GM23248 (cell line): ENCODE measurements at regions not wholly inside any gene's neighbourhood (a gene's known extent, or its start where the extent isn't known, plus 50 kb on each side); places are given as distances from the start of the nearest gene placed in this dataset.

Source experiments
- DNase-seq: peaks from one replicate; pipeline ENCODE4 v3.0.0-alpha.2; 2015
- H2AFZ ChIP-seq: fragments of 200-600 bp; sonication (generic); 2 replicates; pipeline ENCODE4 v1.6.1; 2016; ENCODE audit warnings: antibody characterized with exemption
- H3F3A ChIP-seq: fragments of 200-600 bp; sonication (generic); 2 replicates; pipeline ENCODE4 v1.6.1; 2016; ENCODE audit warnings: mild to moderate bottlenecking, antibody characterized with exemption, mixed run types; ENCODE audit not compliant: insufficient read depth
- H3K27ac ChIP-seq: fragments of 200-600 bp; sonication (generic); 2 replicates; pipeline ENCODE4 v1.5.1; 2016; ENCODE audit warnings: mild to moderate bottlenecking
- H3K27me3 ChIP-seq: fragments of 200-600 bp; sonication (generic); replicated peaks from 2 replicates; pipeline ENCODE4 v1.6.1; 2016; ENCODE audit warnings: mild to moderate bottlenecking; ENCODE audit not compliant: insufficient read depth
- H3K36me3 ChIP-seq: fragments of 200-600 bp; sonication (generic); 2 replicates; pipeline ENCODE4 v1.6.1; 2016; ENCODE audit warnings: low read depth, mild to moderate bottlenecking
- H3K4me1 ChIP-seq: fragments of 200-600 bp; sonication (generic); 2 replicates; pipeline ENCODE4 v1.6.1; 2016; ENCODE audit warnings: mild to moderate bottlenecking; ENCODE audit not compliant: insufficient read depth
- H3K4me2 ChIP-seq: fragments of 200-600 bp; sonication (generic); one replicate; pipeline ENCODE4 v1.6.1; 2016; ENCODE audit warnings: mild to moderate bottlenecking; ENCODE audit not compliant: unreplicated experiment
- H3K4me3 ChIP-seq: fragments of 200-600 bp; sonication (generic); 2 replicates; pipeline ENCODE4 v1.5.1; 2016; ENCODE audit warnings: mild to moderate bottlenecking
- H3K79me2 ChIP-seq: fragments of 200-600 bp; sonication (generic); 2 replicates; pipeline ENCODE4 v1.6.1; 2016; ENCODE audit warnings: mild to moderate bottlenecking; ENCODE audit not compliant: insufficient read depth
- H3K9ac ChIP-seq: fragments of 200-600 bp; sonication (generic); 2 replicates; pipeline ENCODE4 v1.6.1; 2016; ENCODE audit warnings: mild to moderate bottlenecking
- H3K9me2 ChIP-seq: fragments of 200-600 bp; sonication (generic); 2 replicates; pipeline ENCODE4 v1.6.1; 2016; ENCODE audit warnings: mixed run types, mild to moderate bottlenecking, moderate library complexity; ENCODE audit not compliant: insufficient read depth
- H3K9me3 ChIP-seq: fragments of 200-600 bp; sonication (generic); one replicate; pipeline ENCODE4 v1.6.1; 2017; ENCODE audit warnings: low read depth
- H4K20me1 ChIP-seq: fragments of 200-600 bp; sonication (generic); 2 replicates; pipeline ENCODE4 v1.6.0; 2016; ENCODE audit not compliant: insufficient read depth
- EZH2 ChIP-seq: fragments of 200-600 bp; sonication (generic); IDR thresholded peaks from 2 replicates; pipeline ENCODE4 v1.6.1; 2018; ENCODE audit warnings: antibody characterized with exemption, mild to moderate bottlenecking; ENCODE audit not compliant: insufficient read depth, poor library complexity, severe bottlenecking
- EZH2phosphoT487 ChIP-seq: fragments of 200-600 bp; sonication (generic); IDR thresholded peaks from 2 replicates; pipeline ENCODE4 v1.6.1; 2018; ENCODE audit warnings: antibody characterized with exemption, moderate library complexity, mild to moderate bottlenecking, low read depth; ENCODE audit not compliant: insufficient read depth
- WGBS, 2 experiments: methylation state at CpG; one replicate each; pipeline ENCODE4 v1.1.6; 2015 to 2017; ENCODE audit warnings: low lambda C conversion rate in 2 of 2, low coverage in 1 of 2; ENCODE audit errors: missing lambda C conversion rate in 2 of 2; 5-methylcytosine and 5-hydroxymethylcytosine counted together
- in situ Hi-C: fragments of 300-500 bp; cut with MboI; formaldehyde crosslinking; loops from 2 replicates; pipeline ENCODE4 v1.15.0; 2020

DNA sequence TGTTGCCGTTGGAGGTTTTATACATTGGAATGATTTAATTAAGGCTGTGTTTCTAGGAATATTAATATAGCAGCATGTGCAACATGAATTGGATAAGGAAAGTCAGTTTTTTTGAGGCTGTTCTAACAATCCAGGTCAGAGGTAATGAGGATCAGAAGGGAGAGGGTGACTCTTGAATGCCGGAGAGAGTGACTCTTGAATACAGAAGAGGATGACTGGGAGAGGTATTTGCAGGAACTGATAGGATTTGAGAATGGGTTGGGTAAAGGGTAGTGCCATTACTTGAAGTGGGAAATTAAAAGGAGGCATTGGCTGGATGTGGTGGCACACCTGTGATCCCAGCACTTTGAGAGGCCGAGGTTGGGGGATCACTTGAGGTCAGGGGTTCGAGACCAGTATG lies 55.6 kb upstream of the MACF1 start:
- 88 to 90% methylated on average over 4 of the region's 4 CpGs for WGBS, 2 experiments
- H3K27me3 ChIP-seq, result no peaks in the 10 kb centered on the region
- H3K4me2 ChIP-seq, result no peak overlapping the region
- no peak overlapping the region for H3K9ac ChIP-seq
- H3K36me3 ChIP-seq, result no peaks in the 10 kb centered on the region
- no peaks in the 10 kb centered on the region for H4K20me1 ChIP-seq
- no peak overlapping the region for H3K27ac ChIP-seq
- H3F3A ChIP-seq, result peaks cover 18% of the 10 kb centered on the region
- peaks cover 14% of the 10 kb centered on the region for H3K4me1 ChIP-seq
- H2AFZ ChIP-seq, result no peak overlapping the region
- no peaks in the 10 kb centered on the region for H3K9me2 ChIP-seq
- no peak for DNase-seq
- no peaks in the 10 kb centered on the region for H3K9me3 ChIP-seq
- H3K4me3 ChIP-seq, result no peak overlapping the region
- peaks cover 97% of the 10 kb centered on the region for H3K79me2 ChIP-seq
- TF ChIP-seq EZH2phosphoT487 (no peak), EZH2 (no peak)
- in situ Hi-C loops, result no loop called here

DNA sequence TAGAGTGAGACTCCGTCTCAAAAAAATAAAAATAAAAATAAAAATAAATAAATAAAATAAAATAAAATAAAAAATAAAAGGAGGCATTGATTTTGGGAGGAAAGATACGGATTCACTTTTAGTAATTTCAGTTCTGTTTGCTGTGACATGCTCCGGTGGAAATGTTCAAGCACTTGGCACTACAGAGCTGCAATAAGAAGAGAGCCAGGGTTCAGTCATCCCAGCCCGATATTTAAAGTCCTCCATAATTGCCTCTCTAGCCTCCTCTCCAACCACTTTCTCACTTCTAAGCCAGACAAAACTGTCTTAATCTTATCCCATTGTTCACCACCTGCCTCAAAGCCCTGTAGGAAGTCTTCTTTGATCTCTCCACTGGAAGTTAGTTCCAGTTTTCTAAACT lies 55.0 kb upstream of the MACF1 start:
- no peak for DNase-seq
- no peak overlapping the region for H3K9ac ChIP-seq
- no peak overlapping the region for H3K4me3 ChIP-seq
- no peaks in the 10 kb centered on the region for H3K27me3 ChIP-seq
- H3K9me3 ChIP-seq, result no peaks in the 10 kb centered on the region
- H3K4me1 ChIP-seq, result peaks cover 19% of the 10 kb centered on the region
- in situ Hi-C loops, result no loop called here
- no peaks in the 10 kb centered on the region for H4K20me1 ChIP-seq
- no peak overlapping the region for H2AFZ ChIP-seq
- no peaks in the 10 kb centered on the region for H3K36me3 ChIP-seq
- H3F3A ChIP-seq, result peaks cover 21% of the 10 kb centered on the region
- H3K9me2 ChIP-seq, result no peaks in the 10 kb centered on the region
- WGBS, 2 experiments, result 50 to 60% methylated on average over 4 of the region's 4 CpGs
- peaks cover 95% of the 10 kb centered on the region for H3K79me2 ChIP-seq
- TF ChIP-seq EZH2phosphoT487, result no peak
- TF ChIP-seq EZH2, result no peak
- no peak overlapping the region for H3K4me2 ChIP-seq
- H3K27ac ChIP-seq, result no peak overlapping the region

DNA sequence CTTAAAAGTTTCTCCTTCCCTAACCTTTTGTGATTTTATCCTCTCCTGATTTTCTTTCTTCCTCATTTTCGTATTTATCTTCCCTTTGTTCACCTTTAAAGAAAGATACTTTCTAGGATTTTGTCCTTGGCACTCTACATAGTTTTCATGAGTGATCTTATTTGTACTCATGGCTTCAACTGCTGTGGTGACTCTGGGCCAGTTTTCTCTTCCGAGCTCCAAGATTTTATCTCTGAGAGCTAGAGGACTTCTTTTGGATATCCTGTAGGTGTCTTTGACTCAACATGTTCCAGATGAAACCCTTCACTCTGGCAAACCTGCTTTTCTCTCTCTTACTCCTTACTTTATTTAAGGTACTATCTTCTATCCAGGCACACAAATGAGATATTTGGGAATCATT lies 53.7 kb upstream of the MACF1 start:
- TF ChIP-seq EZH2, result no peak
- no peak for TF ChIP-seq EZH2phosphoT487
- Histone ChIP-seq H3K9me2 (no peaks in the 10 kb centered on the region), H3K9me3 (no peaks in the 10 kb centered on the region), H3F3A (peaks cover 22% of the 10 kb centered on the region), H3K79me2 (peaks cover 84% of the 10 kb centered on the region), H3K4me3 (no peak overlapping the region), H3K36me3 (no peaks in the 10 kb centered on the region), H3K9ac (no peak overlapping the region), H2AFZ (no peak overlapping the region), H3K4me2 (no peak overlapping the region), H3K27me3 (no peaks in the 10 kb centered on the region), H3K4me1 (peaks cover 24% of the 10 kb centered on the region), H3K27ac (no peak overlapping the region), H4K20me1 (no peaks in the 10 kb centered on the region)
- no peak for DNase-seq
- in situ Hi-C loops, result no loop called here
- WGBS, 2 experiments, result 95 to 97% methylated on average over 2 of the region's 2 CpGs

DNA sequence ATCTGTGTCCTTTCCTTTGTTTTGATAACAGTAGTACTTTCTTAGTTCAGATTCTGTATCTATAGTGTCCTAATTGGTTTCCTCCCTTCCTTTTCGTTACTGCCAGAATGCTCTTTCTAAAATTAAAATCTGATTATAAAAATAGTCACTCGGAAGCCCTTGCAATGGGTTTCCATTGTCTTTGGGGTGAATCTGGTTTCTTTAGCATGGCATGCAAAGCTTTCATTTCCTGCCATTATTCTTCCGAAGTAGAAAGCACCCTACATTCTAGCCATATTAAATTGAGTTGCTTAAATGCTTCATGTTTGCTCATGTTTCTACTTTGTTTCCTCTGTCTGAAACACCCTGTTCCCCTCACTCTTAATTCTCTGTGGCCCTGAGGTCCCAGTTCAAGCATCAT lies 53.2 kb upstream of the MACF1 start:
- H2AFZ ChIP-seq, result no peak overlapping the region
- H3K36me3 ChIP-seq, result no peaks in the 10 kb centered on the region
- peaks cover 25% of the 10 kb centered on the region for H3F3A ChIP-seq
- no peak overlapping the region for H3K27ac ChIP-seq
- H4K20me1 ChIP-seq, result no peaks in the 10 kb centered on the region
- 87 to 93% methylated on average over 3 of the region's 3 CpGs for WGBS, 2 experiments
- no peak overlapping the region for H3K9ac ChIP-seq
- no peaks in the 10 kb centered on the region for H3K9me3 ChIP-seq
- in situ Hi-C loops, result no loop called here
- no peaks in the 10 kb centered on the region for H3K27me3 ChIP-seq
- H3K4me2 ChIP-seq, result no peak overlapping the region
- H3K79me2 ChIP-seq, result peaks cover 84% of the 10 kb centered on the region
- no peak overlapping the region for H3K4me3 ChIP-seq
- DNase-seq, result no peak
- no peaks in the 10 kb centered on the region for H3K9me2 ChIP-seq
- TF ChIP-seq EZH2, result no peak
- no peak for TF ChIP-seq EZH2phosphoT487
- H3K4me1 ChIP-seq, result peaks cover 22% of the 10 kb centered on the region

DNA sequence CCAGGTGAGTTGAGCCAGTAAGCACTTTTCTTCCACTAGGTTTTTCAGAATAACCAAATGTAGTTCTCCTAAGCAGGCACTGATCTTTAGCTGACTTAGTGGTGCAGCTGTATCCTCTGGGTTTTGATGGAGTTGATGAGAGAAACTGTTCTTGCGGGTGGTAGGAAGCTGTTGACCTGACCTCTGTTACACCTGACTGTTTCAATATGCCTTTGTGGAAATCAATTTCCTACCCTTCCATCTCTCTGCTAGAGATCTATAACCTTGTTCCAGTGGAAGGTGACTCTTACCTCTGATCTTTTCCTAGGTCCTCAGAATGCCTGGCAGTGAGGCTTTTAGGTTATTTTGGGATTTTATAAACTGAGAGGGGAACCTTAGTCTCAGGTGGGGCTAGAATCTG lies 51.6 kb upstream of the MACF1 start:
- TF ChIP-seq EZH2, result no peak
- no peak for TF ChIP-seq EZH2phosphoT487
- peaks cover 84% of the 10 kb centered on the region for H3K79me2 ChIP-seq
- H4K20me1 ChIP-seq, result no peaks in the 10 kb centered on the region
- H3K4me2 ChIP-seq, result no peak overlapping the region
- no peak for DNase-seq
- peaks cover 22% of the 10 kb centered on the region for H3K4me1 ChIP-seq
- H3K9me3 ChIP-seq, result no peaks in the 10 kb centered on the region
- no peak overlapping the region for H3K9ac ChIP-seq
- peaks cover 29% of the 10 kb centered on the region for H3F3A ChIP-seq
- H3K27ac ChIP-seq, result no peak overlapping the region
- no peaks in the 10 kb centered on the region for H3K9me2 ChIP-seq
- no peak overlapping the region for H3K4me3 ChIP-seq
- WGBS, 2 experiments, result 100% methylated on average over 1 of the region's 1 CpG
- H2AFZ ChIP-seq, result no peak overlapping the region
- no peaks in the 10 kb centered on the region for H3K36me3 ChIP-seq
- H3K27me3 ChIP-seq, result no peaks in the 10 kb centered on the region
- in situ Hi-C loops, result no loop called here
